Forelimb muscle (tissue), 1 donor: ENCODE measurements at regions not wholly inside any gene's neighbourhood (a gene's known extent, or its start where the extent isn't known, plus 50 kb on each side); places are given as distances from the start of the nearest gene placed in this dataset.

Source experiments
- DNase-seq: peaks from one replicate; pipeline ENCODE4 v3.0.0-alpha.2; 2013; ENCODE audit warnings: low read depth

GRCh38 chr17:13086142-13086769 is 68.4 kb upstream of the ELAC2 start:
- peak; percentile 72 for DNase-seq

DNA sequence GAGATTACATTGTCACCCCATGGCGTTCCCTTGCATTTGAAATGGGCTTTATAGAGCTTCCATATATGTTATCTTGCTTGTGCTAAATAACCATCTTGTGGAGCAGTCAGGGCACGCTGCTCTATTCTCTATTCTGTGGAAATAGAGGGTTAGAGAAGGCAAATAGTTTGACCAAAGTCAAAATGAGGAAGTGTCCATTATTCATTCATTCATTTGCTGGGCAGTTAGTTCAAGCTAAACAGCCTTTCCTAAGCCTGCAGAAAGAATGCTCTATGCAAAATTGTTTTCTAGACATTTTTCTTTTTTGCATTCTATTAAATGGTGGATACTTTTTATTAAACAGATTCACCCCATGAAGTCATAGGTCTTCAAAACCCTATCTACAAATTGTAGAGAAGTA is 67.8 kb upstream of the ELAC2 start:
- no peak for DNase-seq

- no peak for DNase-seq
Observed at GRCh38 chr17:13084420-13084819, 66.6 kb upstream of the ELAC2 start.

- no peak for DNase-seq
Observed at GRCh38 chr17:13078591-13079385, 61.0 kb upstream of the ELAC2 start.

DNA sequence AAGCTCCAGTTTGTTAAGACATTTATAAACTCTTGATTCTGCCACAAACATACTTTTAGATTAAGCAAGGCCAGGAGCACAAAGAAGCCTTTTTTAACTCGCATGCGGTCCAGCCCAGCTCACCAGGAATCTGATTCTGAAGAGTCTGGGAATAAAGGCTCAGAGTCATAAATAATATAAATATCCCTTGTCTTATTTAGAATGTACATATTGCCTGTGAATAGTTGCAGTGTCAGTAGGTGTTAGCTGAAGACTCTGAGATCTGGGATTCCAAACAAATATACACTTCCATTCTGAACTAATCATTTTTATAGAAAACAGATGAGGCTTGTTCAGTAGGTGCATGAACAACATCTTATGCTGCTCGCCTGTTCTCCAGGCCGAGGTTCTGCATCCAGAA is 59.1 kb upstream of the ELAC2 start:
- DNase-seq: no peak

- DNase-seq: no peak
Observed at GRCh38 chr17:13074026-13074425, 56.2 kb upstream of the ELAC2 start.

- no peak for DNase-seq
Observed at GRCh38 chr17:13073018-13073417, 55.2 kb upstream of the ELAC2 start.

- DNase-seq: no peak
Observed at GRCh38 chr17:13070732-13071131, 52.9 kb upstream of the ELAC2 start.

DNA sequence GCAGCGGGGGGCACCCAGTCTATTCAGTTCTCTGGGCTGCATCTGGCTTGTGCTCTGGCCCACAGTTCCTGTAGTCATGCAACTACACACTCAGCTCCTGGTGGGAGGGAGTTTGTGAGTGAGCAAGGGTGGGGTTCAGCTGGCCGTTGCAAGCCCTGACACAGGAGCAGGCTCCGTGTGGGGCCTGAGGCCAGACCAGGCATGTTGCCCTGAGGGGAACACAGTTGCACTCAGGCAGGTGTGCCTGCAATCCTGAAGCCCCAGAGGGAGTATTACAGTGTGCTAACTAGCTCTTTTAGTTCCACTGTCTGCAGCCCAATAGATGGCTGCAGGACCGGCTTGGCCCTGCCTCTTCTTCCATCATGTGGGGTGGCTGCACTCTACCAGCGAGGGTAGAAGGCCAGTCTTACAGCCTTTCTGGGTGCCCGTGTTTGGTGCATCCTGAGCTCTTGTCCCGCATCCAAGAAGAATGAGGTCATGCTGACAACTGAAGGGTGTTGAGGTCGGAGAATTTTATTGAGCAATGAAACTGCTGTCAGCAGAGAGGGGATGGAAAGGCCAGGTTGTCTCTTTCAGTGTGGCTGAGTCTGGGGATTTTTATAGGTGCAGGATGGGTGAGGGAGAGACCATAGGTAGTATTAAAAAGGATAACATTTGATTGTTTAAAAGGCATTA is 49.9 kb upstream of the ELAC2 start:
- DNase-seq: no peak
